ENCODE measurements at regions not wholly inside any gene's neighbourhood (a gene's known extent, or its start where the extent isn't known, plus 50 kb on each side); places are given as distances from the start of the nearest gene placed in this dataset.

GRCh38 chr5:167514461-167514860, 777.0 kb upstream of the WWC1 start:
- no peaks in the 10 kb centered on the region for H3K4me1 ChIP-seq (ENCODE audit: control insufficient read depth, insufficient read depth, low read length)
- H3K27ac ChIP-seq (ENCODE audit: low read length), result no peak overlapping the region
- H3K9me3 ChIP-seq (ENCODE audit: control insufficient read depth in 2 of 2, low read length in 2 of 2), result no peaks in the 10 kb centered on the region
- H3K27me3 ChIP-seq (ENCODE audit: control insufficient read depth in 1 of 2, insufficient read depth in 2 of 2, low read length in 2 of 2), result no peaks in the 10 kb centered on the region
- no peaks in the 10 kb centered on the region for H3K36me3 ChIP-seq (ENCODE audit: control insufficient read depth in 2 of 2, insufficient read depth in 2 of 2, low read length in 2 of 2)
- no peak overlapping the region for H3K9ac ChIP-seq (ENCODE audit: low read length in 2 of 2)
- H3K4me3 ChIP-seq (ENCODE audit: low read length in 2 of 2), result no peak overlapping the region

- H3K36me3 ChIP-seq (ENCODE audit: control insufficient read depth in 2 of 2, insufficient read depth in 2 of 2, low read length in 2 of 2), result no peaks in the 10 kb centered on the region
- no peak overlapping the region for H3K9ac ChIP-seq (ENCODE audit: low read length in 2 of 2)
- no peaks in the 10 kb centered on the region for H3K4me1 ChIP-seq (ENCODE audit: control insufficient read depth, insufficient read depth, low read length)
- H3K4me3 ChIP-seq (ENCODE audit: low read length in 2 of 2), result no peak overlapping the region
- peaks cover 0 to 6% of the 10 kb centered on the region in 2 donors for H3K9me3 ChIP-seq (ENCODE audit: control insufficient read depth in 2 of 2, low read length in 2 of 2)
- H3K27me3 ChIP-seq (ENCODE audit: control insufficient read depth in 1 of 2, insufficient read depth in 2 of 2, low read length in 2 of 2), result no peaks in the 10 kb centered on the region
- no peak overlapping the region for H3K27ac ChIP-seq (ENCODE audit: low read length)
These were observed 766.4 kb upstream of the WWC1 start for GRCh38 chr5:167525004-167525403.

- H3K36me3 ChIP-seq (ENCODE audit: control insufficient read depth in 2 of 2, insufficient read depth in 2 of 2, low read length in 2 of 2), result no peaks in the 10 kb centered on the region
- H3K9me3 ChIP-seq (ENCODE audit: control insufficient read depth in 2 of 2, low read length in 2 of 2), result no peaks in the 10 kb centered on the region
- no peaks in the 10 kb centered on the region for H3K27me3 ChIP-seq (ENCODE audit: control insufficient read depth in 1 of 2, insufficient read depth in 2 of 2, low read length in 2 of 2)
- H3K27ac ChIP-seq (ENCODE audit: low read length), result no peak overlapping the region
- no peak overlapping the region for H3K4me3 ChIP-seq (ENCODE audit: low read length in 2 of 2)
- no peak overlapping the region for H3K9ac ChIP-seq (ENCODE audit: low read length in 2 of 2)
- H3K4me1 ChIP-seq (ENCODE audit: control insufficient read depth, insufficient read depth, low read length), result no peaks in the 10 kb centered on the region
These were observed 762.8 kb upstream of the WWC1 start for GRCh38 chr5:167528651-167529050.

GRCh38 chr5:167530548-167530947, 760.9 kb upstream of the WWC1 start:
- Histone ChIP-seq H3K36me3 (ENCODE audit: control insufficient read depth in 2 of 2, insufficient read depth in 2 of 2, low read length in 2 of 2) (no peaks in the 10 kb centered on the region), H3K9ac (ENCODE audit: low read length in 2 of 2) (no peak overlapping the region), H3K4me3 (ENCODE audit: low read length in 2 of 2) (no peak overlapping the region), H3K4me1 (ENCODE audit: control insufficient read depth, insufficient read depth, low read length) (no peaks in the 10 kb centered on the region), H3K27me3 (ENCODE audit: control insufficient read depth in 1 of 2, insufficient read depth in 2 of 2, low read length in 2 of 2) (no peaks in the 10 kb centered on the region), H3K27ac (ENCODE audit: low read length) (no peak overlapping the region), H3K9me3 (ENCODE audit: control insufficient read depth in 2 of 2, low read length in 2 of 2) (no peaks in the 10 kb centered on the region)

- no peaks in the 10 kb centered on the region for H3K36me3 ChIP-seq (ENCODE audit: control insufficient read depth in 2 of 2, insufficient read depth in 2 of 2, low read length in 2 of 2)
- H3K27ac ChIP-seq (ENCODE audit: low read length), result no peak overlapping the region
- no peaks in the 10 kb centered on the region for H3K27me3 ChIP-seq (ENCODE audit: control insufficient read depth in 1 of 2, insufficient read depth in 2 of 2, low read length in 2 of 2)
- H3K4me3 ChIP-seq (ENCODE audit: low read length in 2 of 2), result no peak overlapping the region
- H3K9me3 ChIP-seq (ENCODE audit: control insufficient read depth in 2 of 2, low read length in 2 of 2), result no peaks in the 10 kb centered on the region
- H3K4me1 ChIP-seq (ENCODE audit: control insufficient read depth, insufficient read depth, low read length), result no peaks in the 10 kb centered on the region
- H3K9ac ChIP-seq (ENCODE audit: low read length in 2 of 2), result no peak overlapping the region
These were observed 757.3 kb upstream of the WWC1 start for GRCh38 chr5:167533814-167534795.

- no peaks in the 10 kb centered on the region for H3K27me3 ChIP-seq (ENCODE audit: control insufficient read depth in 1 of 2, insufficient read depth in 2 of 2, low read length in 2 of 2)
- H3K36me3 ChIP-seq (ENCODE audit: control insufficient read depth in 2 of 2, insufficient read depth in 2 of 2, low read length in 2 of 2), result no peaks in the 10 kb centered on the region
- no peaks in the 10 kb centered on the region for H3K9me3 ChIP-seq (ENCODE audit: control insufficient read depth in 2 of 2, low read length in 2 of 2)
- H3K4me1 ChIP-seq (ENCODE audit: control insufficient read depth, insufficient read depth, low read length), result no peaks in the 10 kb centered on the region
- no peak overlapping the region for H3K4me3 ChIP-seq (ENCODE audit: low read length in 2 of 2)
- H3K27ac ChIP-seq (ENCODE audit: low read length), result no peak overlapping the region
- H3K9ac ChIP-seq (ENCODE audit: low read length in 2 of 2), result no peak overlapping the region
These were observed 751.7 kb upstream of the WWC1 start for GRCh38 chr5:167539747-167540146.

- Histone ChIP-seq H3K36me3 (ENCODE audit: control insufficient read depth in 2 of 2, insufficient read depth in 2 of 2, low read length in 2 of 2) (no peaks in the 10 kb centered on the region), H3K27me3 (ENCODE audit: control insufficient read depth in 1 of 2, insufficient read depth in 2 of 2, low read length in 2 of 2) (no peaks in the 10 kb centered on the region), H3K9ac (ENCODE audit: low read length in 2 of 2) (no peak overlapping the region), H3K9me3 (ENCODE audit: control insufficient read depth in 2 of 2, low read length in 2 of 2) (no peaks in the 10 kb centered on the region), H3K27ac (ENCODE audit: low read length) (no peak overlapping the region), H3K4me1 (ENCODE audit: control insufficient read depth, insufficient read depth, low read length) (no peaks in the 10 kb centered on the region), H3K4me3 (ENCODE audit: low read length in 2 of 2) (no peak overlapping the region)
These were observed 745.2 kb upstream of the WWC1 start for GRCh38 chr5:167546270-167546669.

GRCh38 chr5:167552356-167552755, 739.1 kb upstream of the WWC1 start:
- H3K4me1 ChIP-seq (ENCODE audit: control insufficient read depth, insufficient read depth, low read length), result no peaks in the 10 kb centered on the region
- no peak overlapping the region for H3K27ac ChIP-seq (ENCODE audit: low read length)
- no peaks in the 10 kb centered on the region for H3K27me3 ChIP-seq (ENCODE audit: control insufficient read depth in 1 of 2, insufficient read depth in 2 of 2, low read length in 2 of 2)
- H3K4me3 ChIP-seq (ENCODE audit: low read length in 2 of 2), result no peak overlapping the region
- no peaks in the 10 kb centered on the region for H3K36me3 ChIP-seq (ENCODE audit: control insufficient read depth in 2 of 2, insufficient read depth in 2 of 2, low read length in 2 of 2)
- no peaks in the 10 kb centered on the region for H3K9me3 ChIP-seq (ENCODE audit: control insufficient read depth in 2 of 2, low read length in 2 of 2)
- H3K9ac ChIP-seq (ENCODE audit: low read length in 2 of 2), result no peak overlapping the region

- no peaks in the 10 kb centered on the region for H3K27me3 ChIP-seq (ENCODE audit: control insufficient read depth in 1 of 2, insufficient read depth in 2 of 2, low read length in 2 of 2)
- H3K9ac ChIP-seq (ENCODE audit: low read length in 2 of 2), result no peak overlapping the region
- H3K36me3 ChIP-seq (ENCODE audit: control insufficient read depth in 2 of 2, insufficient read depth in 2 of 2, low read length in 2 of 2), result no peaks in the 10 kb centered on the region
- no peak overlapping the region for H3K4me3 ChIP-seq (ENCODE audit: low read length in 2 of 2)
- no peaks in the 10 kb centered on the region for H3K9me3 ChIP-seq (ENCODE audit: control insufficient read depth in 2 of 2, low read length in 2 of 2)
- no peaks in the 10 kb centered on the region for H3K4me1 ChIP-seq (ENCODE audit: control insufficient read depth, insufficient read depth, low read length)
- H3K27ac ChIP-seq (ENCODE audit: low read length), result no peak overlapping the region
These were observed 737.9 kb upstream of the WWC1 start for GRCh38 chr5:167553511-167553910.

GRCh38 chr5:167554564-167555290, 736.7 kb upstream of the WWC1 start:
- no peak overlapping the region for H3K4me3 ChIP-seq (ENCODE audit: low read length in 2 of 2)
- no peaks in the 10 kb centered on the region for H3K4me1 ChIP-seq (ENCODE audit: control insufficient read depth, insufficient read depth, low read length)
- H3K27me3 ChIP-seq (ENCODE audit: control insufficient read depth in 1 of 2, insufficient read depth in 2 of 2, low read length in 2 of 2), result no peaks in the 10 kb centered on the region
- no peaks in the 10 kb centered on the region for H3K36me3 ChIP-seq (ENCODE audit: control insufficient read depth in 2 of 2, insufficient read depth in 2 of 2, low read length in 2 of 2)
- no peaks in the 10 kb centered on the region for H3K9me3 ChIP-seq (ENCODE audit: control insufficient read depth in 2 of 2, low read length in 2 of 2)
- H3K27ac ChIP-seq (ENCODE audit: low read length), result no peak overlapping the region
- H3K9ac ChIP-seq (ENCODE audit: low read length in 2 of 2), result no peak overlapping the region

All from stomach smooth muscle (tissue), 2 donors.